ENCODE measurements at regions not wholly inside any gene's neighbourhood (a gene's known extent, or its start where the extent isn't known, plus 50 kb on each side); places are given as distances from the start of the nearest gene placed in this dataset.

DNA sequence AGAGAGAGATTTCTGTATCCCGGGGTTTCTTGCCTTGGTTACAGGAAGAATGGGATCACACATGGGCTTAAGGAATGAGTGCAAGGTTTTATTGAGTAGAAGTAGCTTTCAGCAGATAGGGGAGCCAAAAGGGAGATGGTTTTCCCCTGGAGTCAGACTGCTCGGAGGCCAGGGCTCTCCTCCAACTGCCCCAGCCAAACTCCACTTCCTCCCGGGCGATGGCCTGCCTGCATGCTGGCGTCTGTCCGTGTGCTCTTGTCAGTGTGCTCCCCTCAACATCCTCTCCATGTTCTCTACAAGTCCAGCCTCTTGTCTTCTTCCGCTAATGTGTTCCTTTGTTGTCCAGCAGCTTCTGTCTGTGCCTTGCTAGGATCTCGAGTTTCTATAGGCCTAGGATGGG is 421.3 kb upstream of the ADGRL2 start:
- no peak for DNase-seq

DNA sequence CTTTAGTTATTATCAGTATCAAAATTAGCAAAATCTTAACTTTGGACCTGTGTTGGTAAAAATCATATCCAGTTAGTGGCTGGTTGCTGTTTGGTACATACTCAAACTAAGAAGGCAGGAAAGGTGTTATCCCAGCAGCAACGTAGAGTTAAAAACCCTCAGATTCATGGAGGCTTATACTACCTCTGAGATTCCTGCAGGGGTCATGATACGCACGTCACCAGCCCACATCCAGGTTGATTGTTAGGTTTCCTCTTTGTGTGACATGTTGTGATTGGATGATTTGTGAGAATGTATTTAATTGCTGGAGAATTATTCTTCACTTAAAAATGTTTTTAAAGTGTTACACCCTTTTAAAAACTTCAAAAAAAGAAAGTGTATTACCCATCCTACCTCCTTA is 423.3 kb upstream of the ADGRL2 start:
- DNase-seq: no peak

DNA sequence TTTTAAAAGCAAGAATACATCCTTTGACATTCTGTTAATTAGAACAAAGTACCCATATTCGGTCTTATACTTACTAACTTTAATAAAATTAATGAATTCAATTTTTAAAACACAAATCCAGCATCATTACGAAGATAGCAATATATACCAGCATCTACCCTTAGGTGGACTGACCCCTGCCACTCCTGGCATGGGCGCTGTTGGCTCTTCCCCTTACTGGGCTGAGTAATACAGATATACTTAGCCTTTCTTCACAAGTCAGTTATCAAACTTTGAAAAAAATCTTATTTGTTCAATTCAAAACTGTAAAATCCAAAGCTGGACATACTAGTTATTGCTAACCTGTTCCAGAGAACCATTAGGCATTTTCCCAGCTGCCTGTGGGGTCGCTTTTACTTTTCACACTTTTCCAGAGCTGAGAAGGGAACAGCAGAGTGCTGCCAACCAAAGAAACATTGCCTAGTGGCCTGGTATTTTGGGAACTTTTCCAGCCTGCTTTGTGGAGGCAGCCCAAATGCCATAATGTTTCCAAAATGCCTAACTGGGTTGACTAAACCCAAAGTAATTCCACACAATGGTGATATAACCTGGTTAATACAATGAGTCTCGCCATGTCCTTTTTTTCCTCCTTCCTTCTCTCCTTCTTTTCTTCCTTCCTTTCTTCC is 424.7 kb upstream of the ADGRL2 start:
- no peak for DNase-seq

DNA sequence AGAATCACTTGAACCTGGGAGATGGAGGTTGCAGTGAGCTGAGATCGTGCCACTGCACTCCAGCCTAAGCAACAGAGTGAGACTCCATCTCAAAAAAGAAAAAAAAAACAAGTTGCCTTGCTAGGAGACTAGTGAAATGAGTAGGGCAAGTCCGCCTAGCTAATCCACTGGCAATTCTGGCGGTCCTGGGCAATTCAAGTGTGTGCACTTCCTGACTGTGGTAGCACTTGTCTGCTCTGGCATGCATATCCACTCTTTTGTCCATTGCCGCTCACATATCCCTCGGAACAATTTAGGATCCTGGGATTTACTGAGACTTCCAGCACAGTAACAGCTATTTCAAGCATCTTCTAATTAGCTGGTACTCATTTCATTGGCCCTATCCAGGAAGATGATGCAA is 426.3 kb upstream of the ADGRL2 start:
- no peak for DNase-seq

DNA sequence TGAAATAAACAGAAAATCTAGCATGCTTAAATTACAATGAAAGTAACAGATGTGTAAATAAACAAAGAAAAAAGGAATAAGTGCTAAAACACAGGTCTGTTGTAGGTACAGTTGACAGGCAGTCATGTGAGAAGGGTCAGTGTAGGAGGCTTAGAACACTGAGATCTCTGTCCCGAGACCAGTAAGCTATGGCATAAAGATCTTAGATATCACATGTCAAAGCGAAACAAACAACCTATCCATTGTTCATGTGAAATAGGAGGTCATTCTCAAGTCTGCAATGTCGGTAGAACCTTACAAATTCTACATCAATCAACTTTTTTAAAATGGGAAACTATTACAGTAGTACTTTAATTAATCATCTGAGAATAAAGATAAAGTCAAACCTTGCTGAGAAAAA is 428.9 kb upstream of the ADGRL2 start:
- no peak for DNase-seq

DNA sequence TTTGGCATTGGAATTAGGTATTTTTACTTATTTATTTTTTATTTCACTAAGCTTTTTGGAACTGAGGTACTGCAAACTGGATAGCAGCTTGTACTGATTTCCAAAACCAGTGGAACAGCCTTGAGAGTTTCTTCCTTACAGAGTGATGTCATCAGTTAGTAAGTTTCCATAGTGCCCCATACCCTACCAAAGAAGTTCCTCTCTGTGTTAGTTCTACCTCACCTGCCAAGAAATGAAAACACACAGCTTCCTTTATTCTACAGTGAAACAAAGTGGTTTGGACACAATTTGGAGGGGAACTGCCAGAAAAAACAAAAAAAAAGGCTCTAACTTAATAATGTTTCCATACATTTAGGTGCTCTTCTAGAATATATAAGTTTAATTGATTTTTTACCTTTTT is 430.9 kb upstream of the ADGRL2 start:
- no peak for DNase-seq

DNA sequence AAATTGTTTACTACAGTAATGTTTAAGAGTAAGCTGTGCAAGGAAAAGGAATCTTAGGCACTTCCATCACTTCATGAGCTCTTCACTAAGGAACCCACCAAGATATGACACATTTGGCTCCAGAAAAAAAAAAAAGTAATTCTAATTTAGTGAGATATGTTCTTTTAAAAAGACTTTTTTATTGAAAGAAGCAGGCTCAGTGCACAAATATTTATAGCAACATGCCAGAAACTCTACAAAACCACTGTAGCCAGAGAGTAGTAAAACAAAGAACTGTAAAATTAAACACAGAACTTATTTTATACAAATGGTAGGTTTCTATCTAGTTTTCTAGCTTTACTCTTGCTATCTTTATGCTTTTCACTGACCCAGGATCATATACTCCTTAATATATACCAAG is 434.6 kb upstream of the ADGRL2 start:
- no peak for DNase-seq

DNA sequence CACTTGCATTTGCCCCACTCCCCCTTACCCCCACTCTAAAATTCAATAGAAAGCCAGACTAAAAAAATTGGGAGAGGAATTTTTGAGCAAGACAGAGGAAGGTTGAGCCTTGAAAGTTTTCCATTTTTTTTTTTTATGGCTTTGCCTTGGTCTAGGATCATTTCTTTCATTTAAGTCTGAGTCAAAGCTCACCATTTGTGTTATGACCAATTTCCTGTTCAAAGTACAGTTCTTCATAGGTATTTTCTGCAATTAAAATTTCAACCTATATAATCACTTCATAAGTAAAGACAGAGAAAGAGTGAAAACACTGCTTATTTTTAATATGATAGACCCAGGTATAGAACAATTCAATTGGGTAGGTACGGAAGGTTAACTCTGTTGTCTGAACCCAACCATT is 436.6 kb upstream of the ADGRL2 start:
- DNase-seq: no peak

DNA sequence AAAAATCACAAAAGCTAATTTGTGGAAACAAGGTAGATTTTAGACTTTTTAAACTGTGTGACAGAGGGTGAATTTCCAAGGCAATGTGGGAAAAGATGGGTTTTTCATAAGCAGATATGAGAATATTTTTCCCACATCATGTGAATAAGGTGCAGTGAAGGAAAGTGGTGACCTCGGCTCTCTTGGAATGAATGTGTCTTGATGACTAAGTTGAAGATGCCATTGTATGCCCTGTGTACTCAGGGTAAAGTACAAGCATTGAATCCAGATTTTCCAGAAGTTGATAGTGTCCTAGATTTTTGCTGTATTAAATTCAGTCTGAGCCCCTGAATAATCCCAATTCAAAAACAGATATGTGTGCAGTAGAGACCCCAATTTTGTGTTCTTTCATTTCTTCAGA is 442.6 kb upstream of the ADGRL2 start:
- no peak for DNase-seq

DNA sequence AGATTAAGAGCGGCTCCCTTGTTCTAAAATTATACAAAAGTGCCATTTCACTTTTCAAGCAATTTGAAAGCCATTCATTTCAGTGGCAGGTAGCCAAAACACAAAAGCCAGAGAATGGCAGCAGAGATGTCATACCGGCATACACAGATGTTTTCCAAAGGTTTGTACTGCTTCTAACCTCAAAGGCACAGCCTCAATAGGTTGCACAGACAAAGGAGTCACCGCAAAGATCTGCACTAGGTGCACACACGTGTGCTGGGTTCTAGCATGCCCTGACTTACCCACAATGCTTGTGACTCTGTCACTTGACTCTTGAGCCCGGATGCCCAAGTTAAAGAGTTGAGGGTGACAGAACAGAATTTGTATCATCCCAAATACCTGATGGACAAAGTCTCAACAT is 448.9 kb upstream of the ADGRL2 start:
- no peak for DNase-seq

DNA sequence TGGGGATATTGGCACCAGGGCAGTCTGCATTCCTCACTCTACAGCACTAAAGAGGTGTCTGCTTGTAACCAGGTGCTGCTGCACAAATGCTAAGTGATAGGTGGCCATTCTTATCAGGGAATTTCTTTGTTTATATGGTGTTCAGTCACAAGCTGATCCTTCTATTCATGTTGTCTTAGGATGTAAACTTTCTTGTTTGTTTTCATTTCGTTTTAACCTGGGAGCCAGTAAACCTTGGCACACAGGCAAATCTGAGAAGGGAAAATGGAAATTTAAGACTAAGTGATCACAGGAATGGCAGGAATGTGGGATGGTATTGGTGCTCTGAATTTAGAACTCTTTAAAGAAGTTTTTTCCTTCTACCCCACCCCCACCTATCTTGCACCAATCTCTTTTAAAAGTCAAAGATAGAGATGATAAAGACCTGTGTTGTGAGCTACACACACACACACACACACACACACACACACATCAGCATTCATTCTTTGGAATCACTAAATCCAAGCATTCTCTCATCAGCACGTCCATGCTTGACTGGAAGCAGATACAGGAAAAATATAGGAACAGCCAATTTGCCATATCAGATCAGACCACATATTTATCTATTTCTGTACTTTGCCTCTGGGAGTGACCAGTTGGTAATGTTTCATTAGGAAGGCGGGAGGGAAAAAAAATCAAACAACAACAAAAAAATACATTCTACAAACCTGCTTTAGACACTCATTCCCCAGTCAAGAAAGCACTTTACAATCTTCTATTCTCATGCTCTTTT is 451.4 kb upstream of the ADGRL2 start:
- no peak for DNase-seq

DNA sequence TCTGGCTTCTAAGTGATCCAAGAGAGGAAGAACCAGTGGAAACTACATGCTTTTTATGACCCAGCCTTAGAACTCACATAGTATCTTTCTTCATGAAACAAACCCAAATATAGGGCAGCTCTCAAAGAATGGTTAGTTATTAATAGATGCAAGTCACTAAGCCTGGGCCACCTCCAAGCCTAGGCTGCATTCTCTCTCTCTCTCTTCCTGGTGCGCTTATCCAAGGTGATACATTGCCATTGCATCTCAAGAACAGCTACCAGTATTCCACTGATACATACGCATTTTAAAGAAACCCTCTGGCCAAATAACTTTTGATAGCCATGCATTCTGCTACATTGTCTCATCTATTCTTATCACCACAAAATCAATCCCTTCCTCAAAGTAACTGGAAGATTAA is 455.6 kb upstream of the ADGRL2 start:
- DNase-seq: no peak

DNA sequence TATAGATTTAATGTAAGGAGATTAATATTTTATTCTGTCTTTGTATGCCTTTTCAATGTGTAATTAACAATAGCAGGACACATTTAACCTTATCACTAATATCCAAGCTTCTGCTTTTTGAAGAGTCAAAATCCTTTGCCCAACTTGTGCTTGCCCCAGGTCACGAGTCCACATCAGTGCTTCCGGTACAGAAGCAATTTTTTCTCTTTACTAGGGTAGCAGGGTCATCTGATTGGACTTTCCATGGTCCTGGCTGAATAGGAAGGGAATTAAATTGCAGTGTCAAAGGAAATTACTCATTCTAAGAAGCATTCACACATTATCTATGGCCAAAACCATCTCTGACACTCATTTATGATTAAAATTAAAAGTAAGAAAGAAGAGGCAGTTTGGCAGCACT is 460.5 kb upstream of the ADGRL2 start:
- no peak for DNase-seq

DNA sequence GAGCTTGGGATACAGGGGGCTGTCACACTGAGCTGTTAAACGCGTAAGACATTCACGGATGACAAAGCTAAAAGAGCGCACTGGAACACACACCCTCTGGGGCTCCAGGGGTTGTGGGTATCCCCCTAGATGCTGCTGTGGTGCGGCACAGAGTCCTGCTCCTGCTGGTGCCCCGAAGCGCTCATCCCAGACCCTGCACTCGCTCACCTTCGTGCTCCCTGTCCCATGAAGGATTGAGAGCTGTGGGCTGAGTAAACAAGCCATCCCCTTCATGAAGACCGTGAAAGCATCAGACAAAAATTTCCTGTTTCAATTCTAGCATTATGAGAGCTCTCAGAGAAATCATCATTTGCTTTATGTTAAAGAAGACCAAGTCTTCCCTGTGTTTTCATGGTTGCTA is 463.5 kb upstream of the ADGRL2 start:
- no peak for DNase-seq

DNA sequence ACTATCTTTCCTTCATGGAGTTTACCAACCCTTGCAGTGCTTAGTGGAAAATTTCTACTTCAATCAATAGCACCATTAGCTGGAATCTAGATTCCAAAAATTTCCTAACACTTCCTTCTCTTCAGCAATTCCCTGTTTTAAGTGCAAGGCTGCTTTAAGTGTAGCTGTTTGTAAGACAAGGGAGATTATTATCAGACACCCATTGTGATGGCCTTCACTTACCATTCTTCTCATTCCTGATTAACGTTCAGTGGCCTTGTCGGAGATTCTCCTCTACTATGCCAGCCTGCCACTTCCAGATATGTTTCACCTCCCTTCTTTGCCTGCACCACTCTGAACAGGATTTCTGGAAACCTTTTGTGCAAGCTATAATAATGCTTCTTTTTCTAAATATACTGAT is 464.9 kb upstream of the ADGRL2 start:
- DNase-seq: no peak

DNA sequence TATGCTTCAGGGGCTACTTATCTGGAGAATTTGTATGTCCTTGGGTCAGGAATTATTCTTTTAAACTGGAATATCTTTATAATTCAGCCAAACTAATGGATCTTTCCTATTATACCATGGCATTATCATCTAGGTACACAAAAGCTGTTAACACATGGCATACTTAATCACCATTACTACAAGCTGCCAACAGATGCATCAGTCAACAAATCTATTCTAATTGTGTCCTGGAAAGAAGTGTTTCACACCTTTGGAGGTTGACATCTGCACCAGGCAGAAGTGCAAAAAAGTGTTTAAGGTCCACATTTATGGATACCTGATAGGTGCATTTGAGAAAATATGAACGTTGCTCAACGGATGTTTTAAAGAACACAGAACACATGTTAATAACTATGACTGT is 470.2 kb upstream of the ADGRL2 start:
- no peak for DNase-seq

DNA sequence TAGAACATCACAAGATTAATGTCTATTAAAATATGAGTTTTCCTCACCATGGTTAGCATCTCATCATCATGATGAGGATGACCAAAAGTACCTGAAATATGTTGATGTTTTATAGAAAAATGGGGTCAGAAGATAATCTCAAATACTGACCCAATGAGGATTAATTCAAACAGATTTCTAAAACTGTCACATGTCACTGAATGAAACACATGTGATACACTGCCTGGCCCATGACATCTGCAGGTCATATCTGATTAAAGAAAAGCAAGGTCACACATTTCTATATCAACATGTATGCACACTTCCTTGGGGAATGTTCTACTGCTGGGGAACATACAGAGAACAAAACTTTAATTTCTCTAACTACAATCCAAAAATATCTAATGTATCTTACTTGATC is 470.6 kb upstream of the ADGRL2 start:
- DNase-seq: no peak

DNA sequence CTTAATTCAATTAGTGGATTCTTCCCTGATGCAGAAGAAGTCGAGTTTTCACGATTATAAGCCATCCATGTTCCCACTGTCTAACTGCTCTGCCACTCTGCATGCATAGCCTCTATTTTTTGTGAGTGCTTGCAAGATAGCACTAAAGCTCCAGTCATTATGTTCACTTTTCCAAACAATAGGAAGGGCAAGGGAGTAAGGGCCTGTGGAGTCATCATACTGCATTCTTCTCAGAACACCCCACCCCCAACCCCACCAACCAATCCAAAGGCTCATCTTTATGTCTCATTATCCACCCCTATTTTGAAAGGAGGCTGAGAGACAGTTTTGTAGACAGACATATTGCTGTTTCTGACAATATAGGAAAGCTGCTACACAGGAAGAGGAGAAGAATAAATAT is 471.7 kb upstream of the ADGRL2 start:
- DNase-seq: no peak

DNA sequence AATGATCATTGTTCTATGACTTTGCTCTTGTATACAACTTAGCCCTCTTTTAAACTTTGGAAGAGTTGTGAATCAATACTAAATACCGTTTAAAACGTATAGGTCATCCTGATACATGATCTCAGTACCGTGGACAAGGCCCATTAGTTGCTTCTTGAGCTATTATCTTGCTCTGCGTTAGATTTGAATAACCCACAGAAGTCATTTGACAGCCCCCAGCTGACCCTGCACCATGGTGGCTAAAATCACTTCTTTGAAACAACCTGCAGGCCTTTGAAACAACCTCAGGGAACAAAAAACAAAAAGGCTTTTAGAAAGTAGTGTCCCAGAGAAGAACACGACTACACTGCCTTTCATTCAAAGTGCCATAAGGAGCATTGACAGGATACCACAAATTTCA is 473.0 kb upstream of the ADGRL2 start:
- DNase-seq: no peak

DNA sequence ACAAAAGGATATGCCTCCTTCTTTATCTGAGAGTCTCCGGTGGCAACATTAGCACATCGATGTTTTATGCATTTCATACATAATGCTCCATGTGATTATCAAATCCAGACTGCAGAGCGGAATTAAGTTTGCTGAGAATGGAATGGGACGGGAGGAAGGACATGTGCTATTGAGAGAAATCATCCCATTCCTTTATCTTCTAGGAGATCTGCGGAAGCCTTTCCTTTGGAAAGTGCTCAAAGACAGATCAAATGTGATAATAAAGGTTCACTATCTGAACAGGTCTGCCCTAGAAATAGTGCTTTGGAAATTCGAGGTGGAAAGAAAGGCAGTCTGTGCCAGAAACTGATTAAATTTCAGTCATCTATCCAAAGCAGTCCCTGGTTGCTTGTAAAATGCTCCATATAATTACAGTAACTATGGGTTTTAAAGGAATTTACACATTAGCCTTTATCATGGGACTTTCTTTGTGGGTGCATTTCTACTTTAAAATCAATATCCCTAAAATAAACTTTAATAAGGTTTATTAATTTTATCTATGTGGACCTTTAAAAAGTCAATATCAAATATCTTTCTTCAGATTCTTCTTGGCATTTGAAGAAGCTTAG is 473.5 kb upstream of the ADGRL2 start:
- no peak for DNase-seq

DNA sequence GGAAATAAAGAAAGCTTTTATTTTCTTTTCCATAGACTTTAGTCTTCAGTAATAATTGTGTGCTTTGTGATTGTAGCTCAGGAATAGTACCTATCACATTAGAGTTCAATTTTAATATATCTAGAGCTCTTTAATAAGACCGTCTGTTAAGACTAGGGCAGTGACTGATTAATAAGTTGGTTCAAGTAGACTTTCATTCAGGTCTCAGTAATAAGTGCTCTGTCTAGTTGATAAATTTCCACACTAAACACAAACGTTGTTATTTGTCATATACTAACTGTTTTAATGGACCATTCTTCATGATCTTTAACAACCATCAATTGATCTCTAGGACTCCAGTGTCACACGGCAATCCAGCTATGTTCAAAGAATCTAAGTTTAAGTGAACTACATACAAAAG is 474.5 kb upstream of the ADGRL2 start:
- DNase-seq: no peak

DNA sequence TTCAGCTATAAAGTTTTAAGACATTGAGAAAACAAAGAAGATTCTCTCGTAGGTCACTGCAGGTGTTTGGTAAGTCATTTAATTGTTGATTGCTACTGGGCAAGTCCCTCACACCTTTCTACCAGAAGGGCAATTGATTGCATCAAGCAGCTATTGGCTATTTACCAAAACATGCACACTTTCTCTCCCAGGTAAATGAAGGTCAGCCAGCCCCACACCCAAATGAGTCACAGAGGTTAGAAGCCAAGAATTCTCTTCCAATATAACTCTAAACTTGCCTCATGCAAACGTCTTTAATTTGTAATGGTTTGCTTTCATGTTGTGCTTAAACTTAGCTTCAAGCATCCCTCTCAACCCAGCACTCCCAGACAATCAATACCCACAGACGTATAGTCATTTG is 475.3 kb upstream of the ADGRL2 start:
- DNase-seq: no peak

DNA sequence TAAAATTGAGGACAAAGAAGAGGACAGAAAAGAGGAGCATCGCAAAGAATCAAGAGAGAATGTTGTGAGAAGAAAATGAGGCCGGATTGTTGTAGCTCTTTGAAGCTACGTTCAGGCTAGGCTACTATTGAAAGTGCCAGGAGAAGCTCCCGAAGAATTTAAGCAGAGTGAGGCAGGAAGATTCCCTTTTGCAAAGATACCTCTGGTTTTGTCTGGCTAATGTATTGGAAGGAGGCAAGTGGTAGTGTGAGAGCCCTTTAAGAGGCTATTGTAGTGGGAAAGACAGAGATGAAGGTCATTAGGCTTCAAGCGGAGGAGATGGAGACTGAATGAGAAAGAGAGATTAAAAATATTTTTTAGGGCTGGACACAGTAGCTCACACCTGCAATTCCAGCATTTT is 476.9 kb upstream of the ADGRL2 start:
- DNase-seq: no peak

DNA sequence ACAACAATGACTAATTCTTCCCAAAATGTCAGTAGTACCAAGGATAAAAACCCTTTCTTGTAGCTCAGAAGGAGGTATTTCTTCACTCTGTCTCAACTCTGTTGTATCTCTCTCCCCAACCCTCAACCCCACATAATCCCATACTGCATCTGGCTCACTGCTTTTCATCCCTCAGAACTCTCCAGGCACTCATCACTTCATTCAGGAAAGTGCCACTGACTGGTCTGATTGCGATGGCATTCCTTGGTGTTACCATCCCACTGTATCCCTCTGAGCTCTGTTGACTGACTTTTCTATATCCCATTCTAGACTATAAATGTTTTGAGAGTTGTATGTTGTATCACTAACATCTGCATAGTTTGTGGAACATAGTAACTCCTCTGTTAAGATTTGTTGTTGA is 483.5 kb upstream of the ADGRL2 start:
- no peak for DNase-seq
